Heart left ventricle (tissue), 13 donors: ENCODE measurements at regions not wholly inside any gene's neighbourhood (a gene's known extent, or its start where the extent isn't known, plus 50 kb on each side); places are given as distances from the start of the nearest gene placed in this dataset.

Source experiments
- CTCF ChIP-seq, 12 donors: fragments of 200-600 bp; sonication (generic) in 4 of 12; IDR thresholded peaks; one replicate each; pipeline versions ENCODE4 v1.5.0 to v1.8.0; 2018 to 2022; ENCODE audit warnings: antibody characterized with exemption in 12 of 12, mild to moderate bottlenecking in 5 of 12
- POLR2A ChIP-seq, 2 donors: fragments of 450-650 bp; IDR thresholded peaks; one replicate each; pipeline ENCODE4 v1.6.1; 2017; ENCODE audit warnings: antibody characterized with exemption in 2 of 2, mild to moderate bottlenecking in 2 of 2, moderate library complexity in 2 of 2
- donor health status: ischemic (EF 13 %, LVEDD 7.1; RV severe dilation, severe dysfunction).
- donor health status: DM: no; HTN: yes; CAD: no.
- donor health status: DM: no; HTN: no; CAD: no.
- donor health status: ischemic (EF 25% LVEDD 6.9; RV normal size, moderate dysfunction).
- donor health status: ischemic (EF 25% LVEDD 5.7; RV mildly dilated, moderate dysfunction).
- donor health status: ischemic (EF 35%, LVEDD 5.7; RV mildly dilated, moderate dysfunction).
- donor health status: nonischemic (EF 11% LVEDD 7.7; RV severe dilation, severe dysfunction).
- donor health status: DM: yes; HTN: yes; CAD: no.
- donor health status: PGD.
- donor health status: ischemic (EF 29% LVEDD 5.4; RV normal size, mild dysfunction).
- donor health status: nonischemic (EF 23%, LVEDD 6.1; RV moderate dilation, normal function).

- TF ChIP-seq CTCF (IDR thresholded peaks at IDR 0.05), result no peak
- TF ChIP-seq POLR2A (IDR thresholded peaks at IDR 0.05), result no peak
Observed at GRCh38 chr4:186902361-186902760, 178.7 kb upstream of the FAT1 start.
